Peyer's patch (tissue), 4 donors: ENCODE measurements at regions not wholly inside any gene's neighbourhood (a gene's known extent, or its start where the extent isn't known, plus 50 kb on each side); places are given as distances from the start of the nearest gene placed in this dataset.

Experiments
- CTCF ChIP-seq, 6 experiments: fragments of 450-650 bp in 4 of 6; fragments of 200-600 bp in 2 of 6; sonication (generic) in 1 of 6; IDR thresholded peaks; one replicate each; pipeline ENCODE4 v1.5.1; 2017 to 2019; ENCODE audit warnings: antibody characterized with exemption in 6 of 6, mild to moderate bottlenecking in 3 of 6, moderate library complexity in 1 of 6
- POLR2A ChIP-seq, 2 donors: fragments of 450-650 bp; IDR thresholded peaks; one replicate each; pipeline ENCODE4 v1.5.1; 2017; ENCODE audit warnings: antibody characterized with exemption in 2 of 2, mild to moderate bottlenecking in 2 of 2, moderate library complexity in 2 of 2

GRCh38 chr10:128959746-128960145 lies 507.3 kb upstream of the MGMT start:
- TF ChIP-seq CTCF (IDR thresholded peaks at IDR 0.05) (no peak), POLR2A (IDR thresholded peaks at IDR 0.05) (no peak)
